Tibial nerve (tissue), 4 donors: ENCODE measurements at regions not wholly inside any gene's neighbourhood (a gene's known extent, or its start where the extent isn't known, plus 50 kb on each side); places are given as distances from the start of the nearest gene placed in this dataset.

Experiments used
- EP300 ChIP-seq, 2 donors: sonication (generic); formaldehyde crosslinking; IDR thresholded peaks; one replicate each; pipeline ENCODE4 v1.6.1; 2017; ENCODE audit warnings: antibody characterized with exemption in 2 of 2, mild to moderate bottlenecking in 1 of 2
- TF ChIP-seq, protein P1 (sequence below), 5 experiments: fragments of 200-600 bp in 3 of 5; fragments of 450-650 bp in 2 of 5; sonication (generic) in 3 of 5; IDR thresholded peaks; one replicate each; pipeline ENCODE4 v1.5.1; 2016 to 2019; ENCODE audit warnings: antibody characterized with exemption in 5 of 5, mild to moderate bottlenecking in 3 of 5, moderate library complexity in 2 of 5

DNA sequence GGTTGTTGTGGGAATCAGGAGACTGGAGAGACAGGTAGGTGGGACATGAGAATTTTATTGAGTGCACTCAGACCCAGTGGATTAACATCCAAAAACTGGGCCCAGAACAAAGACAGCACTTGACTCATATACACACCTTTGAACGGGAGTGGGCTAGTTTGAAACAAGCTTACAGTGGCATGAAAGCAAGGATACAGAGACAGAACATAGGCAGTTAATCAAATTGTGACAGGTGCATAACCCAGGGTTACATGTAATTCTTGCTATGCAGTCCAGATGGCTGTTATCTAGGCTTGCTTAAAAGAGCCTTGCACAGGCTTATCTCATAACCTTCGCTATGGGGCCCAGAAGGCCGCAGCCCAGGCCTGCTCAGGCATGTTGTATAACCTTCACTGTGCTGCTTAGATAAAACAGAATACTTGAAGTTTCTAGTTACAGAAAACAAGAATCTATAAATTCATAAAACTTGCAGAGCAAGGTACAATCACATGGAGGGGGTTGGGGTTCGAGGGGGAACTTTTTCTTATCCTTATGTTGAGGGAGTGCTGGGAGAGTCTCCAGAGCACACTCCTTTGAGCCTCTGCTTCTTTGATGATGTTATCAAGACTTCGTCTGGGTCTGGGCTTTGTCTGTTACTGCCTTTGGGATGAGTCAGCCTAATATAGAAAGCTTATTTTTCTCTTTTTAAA lies 81.7 kb downstream of the TNFAIP2 start:
- TF ChIP-seq, protein P1, sequence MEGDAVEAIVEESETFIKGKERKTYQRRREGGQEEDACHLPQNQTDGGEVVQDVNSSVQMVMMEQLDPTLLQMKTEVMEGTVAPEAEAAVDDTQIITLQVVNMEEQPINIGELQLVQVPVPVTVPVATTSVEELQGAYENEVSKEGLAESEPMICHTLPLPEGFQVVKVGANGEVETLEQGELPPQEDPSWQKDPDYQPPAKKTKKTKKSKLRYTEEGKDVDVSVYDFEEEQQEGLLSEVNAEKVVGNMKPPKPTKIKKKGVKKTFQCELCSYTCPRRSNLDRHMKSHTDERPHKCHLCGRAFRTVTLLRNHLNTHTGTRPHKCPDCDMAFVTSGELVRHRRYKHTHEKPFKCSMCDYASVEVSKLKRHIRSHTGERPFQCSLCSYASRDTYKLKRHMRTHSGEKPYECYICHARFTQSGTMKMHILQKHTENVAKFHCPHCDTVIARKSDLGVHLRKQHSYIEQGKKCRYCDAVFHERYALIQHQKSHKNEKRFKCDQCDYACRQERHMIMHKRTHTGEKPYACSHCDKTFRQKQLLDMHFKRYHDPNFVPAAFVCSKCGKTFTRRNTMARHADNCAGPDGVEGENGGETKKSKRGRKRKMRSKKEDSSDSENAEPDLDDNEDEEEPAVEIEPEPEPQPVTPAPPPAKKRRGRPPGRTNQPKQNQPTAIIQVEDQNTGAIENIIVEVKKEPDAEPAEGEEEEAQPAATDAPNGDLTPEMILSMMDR (IDR thresholded peaks at IDR 0.05) = no peak
- no peak for TF ChIP-seq EP300 (IDR thresholded peaks at IDR 0.05)
